HG02759 (cell line): ENCODE measurements at regions not wholly inside any gene's neighbourhood (a gene's known extent, or its start where the extent isn't known, plus 50 kb on each side); places are given as distances from the start of the nearest gene placed in this dataset.
"Not testable (repeated sequence)": the region's sequence is repeated elsewhere in the genome, so short reads cannot be mapped to it uniquely, and the experiment has no call there.

Source experiments
- ATAC-seq: cut with Tn5 transposase; IDR thresholded peaks from one replicate; pipeline ENCODE4 v1.9.1; 2021; ENCODE audit warnings: mild to moderate bottlenecking, moderate library complexity; ENCODE audit not compliant: unreplicated experiment

- ATAC-seq, result peak; percentile 42
Observed at GRCh38 chr16:87203060-87203656, 114.0 kb downstream of the C16orf95 start.

- ATAC-seq, result no peak
Observed at GRCh38 chr16:87206646-87207451, 110.3 kb downstream of the C16orf95 start.

- no peak for ATAC-seq
Observed at GRCh38 chr16:87207509-87207908, 109.7 kb downstream of the C16orf95 start.

- ATAC-seq, result no peak
Observed at GRCh38 chr16:87207965-87208364, 109.2 kb downstream of the C16orf95 start.

DNA sequence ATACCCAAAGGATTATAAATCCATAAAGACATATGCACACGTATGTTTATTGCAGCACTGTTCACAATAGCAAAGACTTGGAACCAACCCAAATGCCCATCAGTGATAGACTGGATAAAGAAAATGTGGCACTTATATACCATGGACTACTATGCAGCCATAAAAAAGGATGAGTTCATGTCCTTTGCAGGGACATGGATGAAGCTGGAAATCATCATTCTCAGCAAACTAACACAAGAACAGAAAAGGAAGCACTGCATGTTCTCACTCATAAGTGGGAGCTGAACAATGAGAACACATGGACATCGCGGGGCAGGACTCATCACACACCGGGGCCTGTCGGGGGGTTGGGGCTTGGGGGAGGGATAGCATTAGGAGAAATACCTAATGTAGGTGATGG, 108.2 kb downstream of the C16orf95 start:
- ATAC-seq, result not testable (repeated sequence)

- no peak for ATAC-seq
Observed at GRCh38 chr16:87209808-87210512, 107.2 kb downstream of the C16orf95 start.

GRCh38 chr16:87210894-87211293, 106.3 kb downstream of the C16orf95 start:
- no peak for ATAC-seq

DNA sequence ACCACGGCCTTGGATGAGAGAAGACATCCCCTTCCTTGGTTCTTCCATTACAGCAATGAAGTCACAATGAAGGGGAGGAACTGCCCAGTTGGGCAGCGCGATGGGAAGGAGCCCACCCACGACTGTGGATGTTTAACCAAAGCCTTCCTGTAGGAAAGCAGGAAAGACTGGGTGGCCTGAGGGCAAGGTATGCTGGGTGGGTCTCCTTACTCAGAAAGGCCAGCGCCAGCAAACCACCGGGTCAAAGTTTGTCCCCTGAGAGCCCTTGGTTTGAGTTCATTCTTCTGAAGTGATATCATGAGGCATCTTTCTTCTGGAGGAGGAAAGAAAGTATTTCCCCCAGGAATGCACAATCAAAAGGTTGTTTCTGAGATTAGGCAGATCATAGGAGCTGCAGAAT, 105.2 kb downstream of the C16orf95 start:
- no peak for ATAC-seq

- ATAC-seq, result no peak
Observed at GRCh38 chr16:87213536-87213935, 103.7 kb downstream of the C16orf95 start.

DNA sequence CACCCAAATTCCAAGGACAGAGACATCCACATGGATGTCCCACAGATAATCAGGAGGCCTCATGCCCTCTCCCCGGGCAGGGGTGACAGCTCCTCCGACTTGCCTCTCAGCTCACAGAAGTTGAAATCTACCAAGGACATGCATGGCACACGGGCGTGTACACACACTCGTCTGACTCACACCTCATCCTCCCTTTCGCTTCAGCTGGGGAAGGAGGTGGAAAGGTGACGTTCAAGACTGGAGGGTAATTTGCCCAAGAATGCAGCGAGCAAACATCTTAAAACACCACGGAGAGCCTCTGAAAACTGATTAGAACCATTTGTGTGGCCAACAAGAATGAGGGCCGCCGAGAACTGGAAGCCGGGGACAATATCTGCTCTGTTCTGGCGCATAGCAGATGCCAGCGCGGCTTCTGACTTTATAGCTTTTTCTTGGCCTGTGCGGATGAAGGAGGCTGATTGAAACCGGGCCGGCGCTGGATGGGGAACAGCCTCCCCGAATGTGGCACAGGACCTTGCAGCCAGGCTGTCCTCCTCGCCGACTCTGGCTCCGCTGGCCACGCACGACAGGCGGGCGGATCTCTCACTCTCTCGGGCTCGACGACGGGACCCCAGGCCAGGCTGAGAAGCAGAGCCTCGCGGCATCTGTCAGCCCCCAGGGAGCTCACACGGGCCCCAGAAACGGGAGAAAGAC, 100.9 kb downstream of the C16orf95 start:
- no peak for ATAC-seq

- ATAC-seq, result no peak
Observed at GRCh38 chr16:87216841-87217275, 100.3 kb downstream of the C16orf95 start.

GRCh38 chr16:87217802-87218201, 99.4 kb downstream of the C16orf95 start:
- not testable (repeated sequence) for ATAC-seq

GRCh38 chr16:87218281-87219055, 98.7 kb downstream of the C16orf95 start:
- no peak for ATAC-seq

DNA sequence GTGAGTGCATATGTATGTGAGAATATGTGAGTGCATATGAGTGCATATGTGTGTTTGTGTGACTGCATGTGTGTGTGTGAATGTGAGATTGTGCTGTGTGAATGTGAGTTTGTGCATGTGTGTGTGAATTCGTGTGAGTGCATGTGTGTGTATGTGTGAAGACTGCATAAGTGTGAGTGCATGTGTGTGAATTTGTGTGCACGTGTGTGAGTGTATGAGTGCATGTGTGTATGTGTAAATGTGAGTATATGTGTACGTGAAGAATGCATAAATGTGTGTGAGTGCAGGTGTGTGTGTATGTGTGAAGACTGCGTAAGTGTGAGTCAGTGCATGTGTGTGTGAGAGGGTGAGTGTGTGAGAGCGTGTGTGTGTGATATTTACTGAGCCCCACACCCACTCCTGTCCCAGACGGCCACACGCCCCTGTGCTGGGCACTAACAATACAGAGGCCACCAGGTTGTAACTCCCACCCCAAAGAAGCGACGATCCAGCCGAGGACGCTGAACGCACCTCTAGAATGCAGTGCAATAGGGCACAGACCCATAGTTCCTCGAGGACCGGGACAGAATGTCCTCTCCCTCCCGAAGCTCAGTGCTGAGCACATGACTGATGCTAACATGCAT, 97.8 kb downstream of the C16orf95 start:
- ATAC-seq, result no peak

DNA sequence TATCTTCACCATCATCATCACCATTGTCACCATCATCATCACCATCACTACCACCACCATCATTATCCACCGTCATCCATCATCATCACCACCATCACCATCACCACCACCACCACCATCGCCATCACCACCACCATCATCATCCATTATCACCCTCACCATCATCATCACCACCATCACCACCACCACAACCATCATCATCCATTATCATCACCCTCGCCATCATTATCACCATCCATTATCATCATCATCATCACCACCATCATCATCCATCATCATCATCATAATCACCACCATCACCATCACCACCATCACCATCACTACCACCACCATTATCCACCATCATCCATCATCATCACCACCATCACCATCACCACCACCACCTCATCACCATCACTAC, 95.6 kb downstream of the C16orf95 start:
- ATAC-seq, result no peak

- ATAC-seq, result no peak
Observed at GRCh38 chr16:87222335-87222734, 94.9 kb downstream of the C16orf95 start.

DNA sequence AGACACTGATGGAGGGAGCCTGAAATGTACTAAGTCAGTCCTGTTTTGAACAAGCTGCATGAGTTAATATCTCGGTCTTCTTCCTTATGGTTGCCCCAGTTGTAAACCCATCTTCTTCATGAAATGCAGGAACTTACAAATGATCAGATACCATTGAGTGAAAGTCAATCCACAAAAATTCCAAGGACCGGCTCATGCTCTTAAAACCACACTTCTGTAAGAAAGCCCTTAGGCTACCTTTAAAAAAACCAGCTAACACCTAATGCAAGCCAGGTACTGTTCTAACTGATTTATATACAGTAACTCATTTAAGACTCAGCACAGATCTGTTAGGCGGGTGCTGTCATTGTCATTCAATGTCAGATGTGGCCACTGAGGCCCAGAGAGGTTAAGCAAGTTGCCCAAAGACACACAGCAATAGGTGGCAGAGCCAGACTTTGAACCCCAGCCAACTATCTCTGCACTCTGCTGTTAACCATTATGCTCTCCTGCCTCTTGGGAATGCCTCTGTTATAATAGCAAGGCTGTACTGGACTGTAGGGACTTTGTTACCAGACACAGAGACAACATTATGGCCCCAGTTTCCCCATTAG, 93.4 kb downstream of the C16orf95 start:
- no peak for ATAC-seq

DNA sequence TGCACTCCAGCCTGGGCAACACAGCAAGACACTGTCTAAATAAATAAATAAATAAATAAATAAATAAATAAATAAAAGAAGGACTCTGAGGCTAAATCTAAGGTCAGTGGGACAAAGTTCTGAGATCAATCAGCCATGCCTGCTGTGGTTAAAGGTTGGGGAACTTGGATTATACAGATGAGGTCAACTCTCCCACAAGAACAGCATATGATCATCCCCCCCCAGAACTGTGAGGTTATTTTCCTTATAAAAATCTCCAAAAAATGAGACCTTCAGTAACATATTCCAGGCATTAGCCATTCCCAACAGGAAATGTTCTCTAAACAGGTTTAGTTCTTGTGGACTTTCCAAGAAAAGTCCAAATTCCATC, 90.3 kb downstream of the C16orf95 start:
- ATAC-seq, result no peak

GRCh38 chr16:87227296-87227951, 89.8 kb downstream of the C16orf95 start:
- no peak for ATAC-seq
